OCI-LY7 (cell line): ENCODE measurements at regions not wholly inside any gene's neighbourhood (a gene's known extent, or its start where the extent isn't known, plus 50 kb on each side); places are given as distances from the start of the nearest gene placed in this dataset.

ENCODE experiments used
- EZH2phosphoT487 ChIP-seq: fragments of 200-600 bp; sonication (generic); IDR thresholded peaks from 2 replicates; pipeline ENCODE4 v1.6.1; 2018; ENCODE audit warnings: low read depth, borderline replicate concordance, mild to moderate bottlenecking, mixed run types, antibody characterized with exemption, low read length, moderate library complexity, mixed read lengths
- TF ChIP-seq, protein P1 (sequence below): fragments of 200-600 bp; sonication (generic); conservative IDR thresholded peaks from 2 replicates; pipeline ENCODE4 v1.5.1; 2014; ENCODE audit warnings: mild to moderate bottlenecking, antibody characterized with exemption, low read length, moderate library complexity, mixed read lengths

DNA sequence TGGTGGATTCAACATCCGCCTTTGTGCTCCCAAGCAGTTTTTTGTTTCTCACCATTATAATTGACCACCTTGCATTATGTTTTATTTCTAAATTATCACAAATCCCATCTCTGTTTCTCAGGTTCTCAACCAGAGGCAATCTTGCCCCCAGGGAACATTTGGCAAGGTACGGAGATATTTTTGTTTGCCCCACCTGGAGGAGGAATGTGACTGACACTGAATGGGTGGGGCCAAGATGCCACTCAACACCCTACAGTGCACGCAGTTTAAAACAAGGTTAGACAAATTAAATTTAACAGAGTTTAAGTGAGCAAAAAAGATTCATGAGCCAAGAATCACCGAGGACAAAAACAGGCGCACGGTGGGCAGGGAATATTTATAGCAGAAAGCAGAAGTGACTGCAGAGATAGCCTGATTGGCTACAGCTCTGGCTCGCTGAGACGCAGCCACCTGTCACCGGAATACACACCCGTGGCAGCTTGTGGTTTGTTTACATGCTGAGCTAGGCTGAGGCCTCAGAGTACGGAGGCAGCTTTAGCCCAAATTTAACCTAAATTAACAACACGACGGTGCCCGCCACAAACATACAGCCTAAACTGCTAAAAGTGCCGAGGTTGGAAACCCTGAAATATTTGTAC lies 150.0 kb upstream of the ALKAL2 start:
- TF ChIP-seq, protein P1, sequence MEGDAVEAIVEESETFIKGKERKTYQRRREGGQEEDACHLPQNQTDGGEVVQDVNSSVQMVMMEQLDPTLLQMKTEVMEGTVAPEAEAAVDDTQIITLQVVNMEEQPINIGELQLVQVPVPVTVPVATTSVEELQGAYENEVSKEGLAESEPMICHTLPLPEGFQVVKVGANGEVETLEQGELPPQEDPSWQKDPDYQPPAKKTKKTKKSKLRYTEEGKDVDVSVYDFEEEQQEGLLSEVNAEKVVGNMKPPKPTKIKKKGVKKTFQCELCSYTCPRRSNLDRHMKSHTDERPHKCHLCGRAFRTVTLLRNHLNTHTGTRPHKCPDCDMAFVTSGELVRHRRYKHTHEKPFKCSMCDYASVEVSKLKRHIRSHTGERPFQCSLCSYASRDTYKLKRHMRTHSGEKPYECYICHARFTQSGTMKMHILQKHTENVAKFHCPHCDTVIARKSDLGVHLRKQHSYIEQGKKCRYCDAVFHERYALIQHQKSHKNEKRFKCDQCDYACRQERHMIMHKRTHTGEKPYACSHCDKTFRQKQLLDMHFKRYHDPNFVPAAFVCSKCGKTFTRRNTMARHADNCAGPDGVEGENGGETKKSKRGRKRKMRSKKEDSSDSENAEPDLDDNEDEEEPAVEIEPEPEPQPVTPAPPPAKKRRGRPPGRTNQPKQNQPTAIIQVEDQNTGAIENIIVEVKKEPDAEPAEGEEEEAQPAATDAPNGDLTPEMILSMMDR, result no peak
- TF ChIP-seq EZH2phosphoT487, result no peak
